ENCODE measurements at regions not wholly inside any gene's neighbourhood (a gene's known extent, or its start where the extent isn't known, plus 50 kb on each side); places are given as distances from the start of the nearest gene placed in this dataset.

- TF ChIP-seq, protein P1, sequence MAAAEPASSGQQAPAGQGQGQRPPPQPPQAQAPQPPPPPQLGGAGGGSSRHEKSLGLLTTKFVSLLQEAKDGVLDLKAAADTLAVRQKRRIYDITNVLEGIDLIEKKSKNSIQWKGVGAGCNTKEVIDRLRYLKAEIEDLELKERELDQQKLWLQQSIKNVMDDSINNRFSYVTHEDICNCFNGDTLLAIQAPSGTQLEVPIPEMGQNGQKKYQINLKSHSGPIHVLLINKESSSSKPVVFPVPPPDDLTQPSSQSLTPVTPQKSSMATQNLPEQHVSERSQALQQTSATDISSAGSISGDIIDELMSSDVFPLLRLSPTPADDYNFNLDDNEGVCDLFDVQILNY (CRISPR knock-in tag; conservative IDR thresholded peaks at IDR 0.05), result no peak
- TF ChIP-seq LCORL (IDR thresholded peaks at IDR 0.05) (peak; percentile 53; the same call in 1 of the 2 replicates), LCORL (CRISPR knock-in tag; IDR thresholded peaks at IDR 0.05) (no peak), IRF2 (CRISPR knock-in tag; IDR thresholded peaks at IDR 0.05) (peak; percentile 57; the same call in 1 of the 2 replicates), ARID3A (IDR thresholded peaks at IDR 0.05; ENCODE audit: low read depth, low read length) (peak; percentile 81), POGZ (CRISPR knock-in tag; IDR thresholded peaks at IDR 0.05) (0 out of 2 replicates have a peak, but pooled peaks have one; percentile 41), TEAD3 (CRISPR knock-in tag; optimal IDR thresholded peaks at IDR 0.05; ENCODE audit: borderline replicate concordance) (peak; percentile 49), ZSCAN21 (CRISPR knock-in tag; IDR thresholded peaks at IDR 0.05; ENCODE audit: borderline replicate concordance) (no peak), CCDC6 (CRISPR knock-in tag; IDR thresholded peaks at IDR 0.05) (peak; percentile 45; the same call in 1 of the 2 replicates), ZNF263 (CRISPR knock-in tag; IDR thresholded peaks at IDR 0.05) (no peak)
- TF ChIP-seq, protein P2, sequence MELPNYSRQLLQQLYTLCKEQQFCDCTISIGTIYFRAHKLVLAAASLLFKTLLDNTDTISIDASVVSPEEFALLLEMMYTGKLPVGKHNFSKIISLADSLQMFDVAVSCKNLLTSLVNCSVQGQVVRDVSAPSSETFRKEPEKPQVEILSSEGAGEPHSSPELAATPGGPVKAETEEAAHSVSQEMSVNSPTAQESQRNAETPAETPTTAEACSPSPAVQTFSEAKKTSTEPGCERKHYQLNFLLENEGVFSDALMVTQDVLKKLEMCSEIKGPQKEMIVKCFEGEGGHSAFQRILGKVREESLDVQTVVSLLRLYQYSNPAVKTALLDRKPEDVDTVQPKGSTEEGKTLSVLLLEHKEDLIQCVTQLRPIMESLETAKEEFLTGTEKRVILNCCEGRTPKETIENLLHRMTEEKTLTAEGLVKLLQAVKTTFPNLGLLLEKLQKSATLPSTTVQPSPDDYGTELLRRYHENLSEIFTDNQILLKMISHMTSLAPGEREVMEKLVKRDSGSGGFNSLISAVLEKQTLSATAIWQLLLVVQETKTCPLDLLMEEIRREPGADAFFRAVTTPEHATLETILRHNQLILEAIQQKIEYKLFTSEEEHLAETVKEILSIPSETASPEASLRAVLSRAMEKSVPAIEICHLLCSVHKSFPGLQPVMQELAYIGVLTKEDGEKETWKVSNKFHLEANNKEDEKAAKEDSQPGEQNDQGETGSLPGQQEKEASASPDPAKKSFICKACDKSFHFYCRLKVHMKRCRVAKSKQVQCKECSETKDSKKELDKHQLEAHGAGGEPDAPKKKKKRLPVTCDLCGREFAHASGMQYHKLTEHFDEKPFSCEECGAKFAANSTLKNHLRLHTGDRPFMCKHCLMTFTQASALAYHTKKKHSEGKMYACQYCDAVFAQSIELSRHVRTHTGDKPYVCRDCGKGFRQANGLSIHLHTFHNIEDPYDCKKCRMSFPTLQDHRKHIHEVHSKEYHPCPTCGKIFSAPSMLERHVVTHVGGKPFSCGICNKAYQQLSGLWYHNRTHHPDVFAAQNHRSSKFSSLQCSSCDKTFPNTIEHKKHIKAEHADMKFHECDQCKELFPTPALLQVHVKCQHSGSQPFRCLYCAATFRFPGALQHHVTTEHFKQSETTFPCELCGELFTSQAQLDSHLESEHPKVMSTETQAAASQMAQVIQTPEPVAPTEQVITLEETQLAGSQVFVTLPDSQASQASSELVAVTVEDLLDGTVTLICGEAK (IDR thresholded peaks at IDR 0.05), result no peak
- TF ChIP-seq, protein P2 (CRISPR knock-in tag; IDR thresholded peaks at IDR 0.05), result no peak
- TF ChIP-seq, protein P3, sequence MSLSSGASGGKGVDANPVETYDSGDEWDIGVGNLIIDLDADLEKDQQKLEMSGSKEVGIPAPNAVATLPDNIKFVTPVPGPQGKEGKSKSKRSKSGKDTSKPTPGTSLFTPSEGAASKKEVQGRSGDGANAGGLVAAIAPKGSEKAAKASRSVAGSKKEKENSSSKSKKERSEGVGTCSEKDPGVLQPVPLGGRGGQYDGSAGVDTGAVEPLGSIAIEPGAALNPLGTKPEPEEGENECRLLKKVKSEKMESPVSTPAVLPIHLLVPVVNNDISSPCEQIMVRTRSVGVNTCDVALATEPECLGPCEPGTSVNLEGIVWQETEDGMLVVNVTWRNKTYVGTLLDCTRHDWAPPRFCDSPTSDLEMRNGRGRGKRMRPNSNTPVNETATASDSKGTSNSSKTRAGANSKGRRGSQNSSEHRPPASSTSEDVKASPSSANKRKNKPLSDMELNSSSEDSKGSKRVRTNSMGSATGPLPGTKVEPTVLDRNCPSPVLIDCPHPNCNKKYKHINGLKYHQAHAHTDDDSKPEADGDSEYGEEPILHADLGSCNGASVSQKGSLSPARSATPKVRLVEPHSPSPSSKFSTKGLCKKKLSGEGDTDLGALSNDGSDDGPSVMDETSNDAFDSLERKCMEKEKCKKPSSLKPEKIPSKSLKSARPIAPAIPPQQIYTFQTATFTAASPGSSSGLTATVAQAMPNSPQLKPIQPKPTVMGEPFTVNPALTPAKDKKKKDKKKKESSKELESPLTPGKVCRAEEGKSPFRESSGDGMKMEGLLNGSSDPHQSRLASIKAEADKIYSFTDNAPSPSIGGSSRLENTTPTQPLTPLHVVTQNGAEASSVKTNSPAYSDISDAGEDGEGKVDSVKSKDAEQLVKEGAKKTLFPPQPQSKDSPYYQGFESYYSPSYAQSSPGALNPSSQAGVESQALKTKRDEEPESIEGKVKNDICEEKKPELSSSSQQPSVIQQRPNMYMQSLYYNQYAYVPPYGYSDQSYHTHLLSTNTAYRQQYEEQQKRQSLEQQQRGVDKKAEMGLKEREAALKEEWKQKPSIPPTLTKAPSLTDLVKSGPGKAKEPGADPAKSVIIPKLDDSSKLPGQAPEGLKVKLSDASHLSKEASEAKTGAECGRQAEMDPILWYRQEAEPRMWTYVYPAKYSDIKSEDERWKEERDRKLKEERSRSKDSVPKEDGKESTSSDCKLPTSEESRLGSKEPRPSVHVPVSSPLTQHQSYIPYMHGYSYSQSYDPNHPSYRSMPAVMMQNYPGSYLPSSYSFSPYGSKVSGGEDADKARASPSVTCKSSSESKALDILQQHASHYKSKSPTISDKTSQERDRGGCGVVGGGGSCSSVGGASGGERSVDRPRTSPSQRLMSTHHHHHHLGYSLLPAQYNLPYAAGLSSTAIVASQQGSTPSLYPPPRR (CRISPR knock-in tag; IDR thresholded peaks at IDR 0.05; ENCODE audit: borderline replicate concordance), result peak; percentile 35; the same call in 1 of the 2 replicates
These were observed 155.5 kb upstream of the AHR start (continued) for GRCh38 chr7:17142831-17143541.

All from HepG2 (cell line).